Transverse colon (tissue), 4 donors: ENCODE measurements at regions not wholly inside any gene's neighbourhood (a gene's known extent, or its start where the extent isn't known, plus 50 kb on each side); places are given as distances from the start of the nearest gene placed in this dataset.
"Not testable (repeated sequence)": the region's sequence is repeated elsewhere in the genome, so short reads cannot be mapped to it uniquely, and the experiment has no call there.

Experiments
- DNase-seq: peaks from one replicate; pipeline ENCODE4 v3.0.0-alpha.2; 2019
- H3K27ac ChIP-seq, 4 donors: fragments of 200-600 bp; sonication (generic); 2 replicates each; pipeline ENCODE4 v1.5.1; 2016 to 2018; ENCODE audit warnings: inconsistent platforms in 4 of 4
- H3K27me3 ChIP-seq: fragments of 200-600 bp; sonication (generic); 2 replicates; pipeline ENCODE4 v1.5.1; 2017; ENCODE audit warnings: inconsistent platforms
- H3K36me3 ChIP-seq, 4 donors: fragments of 200-600 bp; sonication (generic); 2 replicates each; pipeline ENCODE4 v1.5.1; 2017 to 2019; ENCODE audit warnings: inconsistent platforms in 4 of 4
- H3K4me1 ChIP-seq, 4 donors: fragments of 200-600 bp; sonication (generic); 2 replicates each; pipeline ENCODE4 v1.5.1; 2017 to 2020; ENCODE audit warnings: inconsistent platforms in 4 of 4
- H3K4me3 ChIP-seq, 4 donors: fragments of 200-600 bp; sonication (generic); 1 replicate in 1 of 4; 2 replicates in 3 of 4; pipeline versions ENCODE4 v1.5.1 to v1.6.1; 2017 to 2019; ENCODE audit warnings: inconsistent platforms in 4 of 4
- H3K9me3 ChIP-seq, 2 donors: fragments of 200-600 bp; sonication (generic); 2 replicates each; pipeline ENCODE4 v1.5.1; 2017 to 2019; ENCODE audit warnings: inconsistent platforms in 2 of 2
- EP300 ChIP-seq: sonication (generic); formaldehyde crosslinking; IDR thresholded peaks from one replicate; pipeline ENCODE4 v1.6.1; 2017; ENCODE audit warnings: antibody characterized with exemption, low read depth
- POLR2A ChIP-seq: fragments of 450-650 bp; IDR thresholded peaks from one replicate; pipeline ENCODE4 v1.6.1; 2016; ENCODE audit warnings: antibody characterized with exemption, mild to moderate bottlenecking, moderate library complexity
- POLR2AphosphoS5 ChIP-seq, 3 donors: sonication (generic); formaldehyde crosslinking; IDR thresholded peaks; one replicate each; pipeline ENCODE4 v1.6.1; 2016; ENCODE audit warnings: antibody characterized with exemption in 3 of 3
- WGBS, 2 donors: methylation state at CpG; one replicate each; pipeline ENCODE4 v1.1.5; 2018; ENCODE audit warnings: low coverage in 1 of 2; 5-methylcytosine and 5-hydroxymethylcytosine counted together
- in situ Hi-C, 4 donors: fragments of 200-750 bp; cut with MboI; loops; one replicate each; pipeline versions ENCODE4 v1.15.0 to v1.15.1; 2017; ENCODE audit warnings: low sequenced_read_pairs in 3 of 4, low pct_ligation_motif_present in 1 of 4, low pct_unique_long_range_greater_than_20kb in 1 of 4
- intact Hi-C: fragments of 100-400 bp; cut with DNase I; formaldehyde crosslinking; loops from one replicate; pipeline ENCODE4 v1.15.1; 2023; ENCODE audit warnings: low total_unique reads
- TF ChIP-seq, protein P1 (sequence below), 5 experiments: fragments of 200-600 bp in 3 of 5; fragments of 450-650 bp in 2 of 5; sonication (generic) in 3 of 5; IDR thresholded peaks; 1 replicate in 2 of 5; 2 replicates in 3 of 5; pipeline ENCODE4 v1.5.1; 2016 to 2017; ENCODE audit warnings: antibody characterized with exemption in 5 of 5, inconsistent platforms in 3 of 5, mild to moderate bottlenecking in 2 of 5, moderate library complexity in 1 of 5

DNA sequence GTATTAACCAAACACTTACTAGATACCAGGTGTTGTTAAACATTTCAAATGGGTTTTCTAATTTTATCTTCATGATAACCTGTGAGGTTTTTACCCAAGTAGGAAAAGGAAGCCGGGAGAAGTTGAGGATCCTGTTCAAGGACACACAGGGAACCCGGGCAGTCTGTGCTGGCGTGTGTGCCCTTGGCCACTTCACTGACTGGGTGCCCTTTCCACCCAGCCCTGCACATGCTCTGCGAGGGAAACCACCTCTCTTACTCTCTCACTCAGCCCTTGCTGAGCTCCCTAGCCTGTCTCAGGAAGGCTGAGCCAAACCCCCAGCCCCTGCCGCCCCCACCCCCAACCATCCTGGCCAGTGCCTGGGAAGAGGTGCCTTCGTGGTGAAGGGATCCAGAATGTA lies 51.8 kb downstream of the TEX44 start:
- Histone ChIP-seq H3K4me1 (peaks cover 30 to 66% (median 43%) of the 10 kb centered on the region in 4 donors), H3K4me3 (no peak overlapping the region), H3K9me3 (no peaks in the 10 kb centered on the region), H3K27me3 (no peaks in the 10 kb centered on the region), H3K36me3 (no peaks in the 10 kb centered on the region), H3K27ac (peak overlapping the region; percentile 92 to 95 (median 94))
- 81% methylated on average over 6 of the region's 6 CpGs; no CpG with 5 or more reads in 1 of the 2 donors for WGBS, 2 donors
- TF ChIP-seq POLR2A (no peak), EP300 (no peak), POLR2AphosphoS5 (IDR thresholded peaks at IDR 0.05) (no peak)
- TF ChIP-seq, protein P1, sequence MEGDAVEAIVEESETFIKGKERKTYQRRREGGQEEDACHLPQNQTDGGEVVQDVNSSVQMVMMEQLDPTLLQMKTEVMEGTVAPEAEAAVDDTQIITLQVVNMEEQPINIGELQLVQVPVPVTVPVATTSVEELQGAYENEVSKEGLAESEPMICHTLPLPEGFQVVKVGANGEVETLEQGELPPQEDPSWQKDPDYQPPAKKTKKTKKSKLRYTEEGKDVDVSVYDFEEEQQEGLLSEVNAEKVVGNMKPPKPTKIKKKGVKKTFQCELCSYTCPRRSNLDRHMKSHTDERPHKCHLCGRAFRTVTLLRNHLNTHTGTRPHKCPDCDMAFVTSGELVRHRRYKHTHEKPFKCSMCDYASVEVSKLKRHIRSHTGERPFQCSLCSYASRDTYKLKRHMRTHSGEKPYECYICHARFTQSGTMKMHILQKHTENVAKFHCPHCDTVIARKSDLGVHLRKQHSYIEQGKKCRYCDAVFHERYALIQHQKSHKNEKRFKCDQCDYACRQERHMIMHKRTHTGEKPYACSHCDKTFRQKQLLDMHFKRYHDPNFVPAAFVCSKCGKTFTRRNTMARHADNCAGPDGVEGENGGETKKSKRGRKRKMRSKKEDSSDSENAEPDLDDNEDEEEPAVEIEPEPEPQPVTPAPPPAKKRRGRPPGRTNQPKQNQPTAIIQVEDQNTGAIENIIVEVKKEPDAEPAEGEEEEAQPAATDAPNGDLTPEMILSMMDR (IDR thresholded peaks at IDR 0.05) = no peak
- in situ Hi-C loops (no loop called here), intact Hi-C loops (no loop called here)
- no peak for DNase-seq

GRCh38 chr2:231646476-231646875 lies 53.8 kb downstream of the TEX44 start:
- no peaks in the 10 kb centered on the region for H3K36me3 ChIP-seq
- intact Hi-C loops (no loop called here), in situ Hi-C loops (no loop called here)
- peaks cover 19 to 54% (median 31%) of the 10 kb centered on the region in 4 donors for H3K4me1 ChIP-seq
- WGBS, 2 donors = 54 to 79% methylated on average over 6 of the region's 6 CpGs
- no peak for DNase-seq
- TF ChIP-seq, protein P1 (IDR thresholded peaks at IDR 0.05) = no peak
- TF ChIP-seq EP300 = no peak
- no peak for TF ChIP-seq POLR2AphosphoS5 (IDR thresholded peaks at IDR 0.05)
- peak; percentile 16 for TF ChIP-seq POLR2A
- H3K27ac ChIP-seq = peak overlapping the region in 2 of 4 donors; percentile 41 to 60
- no peaks in the 10 kb centered on the region for H3K9me3 ChIP-seq
- H3K4me3 ChIP-seq = no peak overlapping the region
- no peaks in the 10 kb centered on the region for H3K27me3 ChIP-seq

DNA sequence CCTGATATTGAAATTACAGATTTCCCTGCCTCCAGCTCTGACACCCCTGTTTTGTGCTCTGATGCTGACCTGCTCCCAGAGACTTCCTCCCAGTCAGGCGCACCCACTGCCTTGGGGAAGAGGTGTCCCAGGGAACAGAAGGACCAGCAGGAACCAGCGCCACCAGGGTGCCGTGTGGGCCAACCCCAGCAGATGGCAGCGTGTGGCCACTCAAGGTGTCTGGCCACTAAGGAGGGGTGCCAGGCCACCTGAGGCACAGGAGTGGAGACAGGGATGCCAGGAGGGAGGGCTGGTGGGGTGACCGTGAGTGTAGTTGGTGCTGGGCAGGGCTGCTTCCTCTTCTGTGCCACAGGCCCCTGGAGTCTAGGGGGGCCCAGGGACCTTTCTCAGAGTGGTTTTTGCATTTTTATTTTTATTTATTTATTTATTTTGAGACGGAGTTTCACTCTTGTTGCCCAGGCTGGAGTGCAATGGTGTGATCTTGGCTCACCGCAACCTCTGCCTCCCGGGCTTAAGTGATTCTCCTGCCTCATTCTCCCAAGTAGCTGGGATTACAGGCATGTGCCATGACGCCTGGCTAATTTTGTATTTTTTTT lies 56.0 kb downstream of the TEX44 start:
- Histone ChIP-seq H3K9me3 (no peaks in the 10 kb centered on the region), H3K4me1 (peaks cover 5 to 33% (median 15%) of the 10 kb centered on the region in 4 donors), H3K27me3 (no peaks in the 10 kb centered on the region), H3K4me3 (no peak overlapping the region), H3K36me3 (no peaks in the 10 kb centered on the region), H3K27ac (peak overlapping the region in 2 of 4 donors; percentile 14 to 16)
- in situ Hi-C loops (no loop called here), intact Hi-C loops (no loop called here)
- WGBS, 2 donors = 57 to 61% methylated on average over 4 to 9 of the region's 9 CpGs
- DNase-seq = peak; percentile 89
- TF ChIP-seq, protein P1 (IDR thresholded peaks at IDR 0.05) = peak; percentile 62 to 93 (median 72)
- TF ChIP-seq POLR2A = no peak
- TF ChIP-seq EP300 = no peak
- TF ChIP-seq POLR2AphosphoS5 (IDR thresholded peaks at IDR 0.05) = no peak

DNA sequence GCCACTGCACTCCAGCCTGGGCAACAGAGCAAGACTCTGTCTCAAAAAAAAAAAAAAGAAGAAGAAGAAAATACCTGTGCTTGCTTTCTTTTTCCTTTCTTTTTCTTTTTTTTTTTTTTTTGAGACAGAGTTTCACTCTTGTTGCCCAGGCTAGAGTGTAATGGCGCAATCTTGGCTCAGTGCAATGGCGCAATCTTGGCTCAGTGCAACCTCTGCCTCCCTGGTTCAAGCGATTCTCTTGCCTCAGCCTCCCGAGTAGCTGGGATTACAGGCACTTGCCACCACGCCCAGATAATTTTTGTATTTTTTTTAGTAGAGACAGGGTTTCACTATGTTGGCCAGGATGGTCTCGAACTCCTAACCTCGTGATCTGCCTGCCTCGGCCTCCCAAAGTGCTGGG lies 56.8 kb upstream of the PTMA start:
- H3K27ac ChIP-seq, H3K4me3 ChIP-seq, intact Hi-C loops, in situ Hi-C loops, H3K9me3 ChIP-seq, H3K36me3 ChIP-seq, DNase-seq, H3K27me3 ChIP-seq: not testable (repeated sequence)
- H3K4me1 ChIP-seq = peaks cover 0 to 24% (median 2%) of the 10 kb centered on the region in 4 donors
- WGBS, 2 donors = 82 to 91% methylated on average over 6 to 8 of the region's 8 CpGs

GRCh38 chr2:231655488-231655887 lies 52.8 kb upstream of the PTMA start:
- in situ Hi-C loops = no loop called here
- no peak for DNase-seq

More at GRCh38 chr2:231655488-231655887, 52.8 kb upstream of the PTMA start:
- no peaks in the 10 kb centered on the region for H3K9me3 ChIP-seq
- peaks cover 0 to 28% (median 3%) of the 10 kb centered on the region in 4 donors for H3K4me1 ChIP-seq
- WGBS, 2 donors = 77% methylated on average over 8 of the region's 8 CpGs; no CpG with 5 or more reads in 1 of the 2 donors
- no peak overlapping the region for H3K4me3 ChIP-seq
- no peak for TF ChIP-seq POLR2A
- TF ChIP-seq, protein P1 (IDR thresholded peaks at IDR 0.05) = no peak
- intact Hi-C loops = no loop called here
- H3K27me3 ChIP-seq = no peaks in the 10 kb centered on the region
- no peak overlapping the region for H3K27ac ChIP-seq
- H3K36me3 ChIP-seq = no peaks in the 10 kb centered on the region
